ENCODE measurements at regions not wholly inside any gene's neighbourhood (a gene's known extent, or its start where the extent isn't known, plus 50 kb on each side); places are given as distances from the start of the nearest gene placed in this dataset.

DNA sequence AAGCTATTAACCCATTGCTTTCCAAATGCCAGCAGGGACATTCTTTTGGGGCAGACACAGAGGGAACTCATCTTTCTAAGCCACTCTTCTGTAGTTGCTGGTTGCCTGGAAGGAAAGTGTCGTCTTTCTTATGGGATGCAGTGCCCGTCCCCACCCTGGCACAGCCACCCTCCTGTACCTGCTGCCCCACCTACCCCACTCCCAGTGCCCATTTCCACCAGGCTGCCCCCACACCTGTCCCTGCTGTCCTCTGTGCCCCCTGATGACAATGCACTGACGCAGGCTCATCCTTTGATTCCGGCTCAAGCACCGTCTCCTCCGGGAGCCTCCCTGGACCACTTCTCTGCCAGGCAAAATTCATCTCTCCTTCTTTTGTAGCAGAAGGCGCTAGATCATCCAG is 190.4 kb upstream of the CDH5 start:
- DNase-seq (ENCODE audit: low spot score): peak; percentile 51

GRCh38 chr16:66175636-66176035 is 190.9 kb upstream of the CDH5 start:
- peak; percentile 20 for DNase-seq (ENCODE audit: low spot score)

- peak; percentile 55 for DNase-seq (ENCODE audit: low spot score)
These were observed 191.4 kb upstream of the CDH5 start for GRCh38 chr16:66175058-66175457.

- DNase-seq (ENCODE audit: low spot score): peak; percentile 82
These were observed 192.7 kb upstream of the CDH5 start for GRCh38 chr16:66173796-66174195.

GRCh38 chr16:66173181-66173580 is 193.3 kb upstream of the CDH5 start:
- DNase-seq (ENCODE audit: low spot score): peak; percentile 24

GRCh38 chr16:66172463-66172862 is 194.0 kb upstream of the CDH5 start:
- DNase-seq (ENCODE audit: low spot score): no peak

DNA sequence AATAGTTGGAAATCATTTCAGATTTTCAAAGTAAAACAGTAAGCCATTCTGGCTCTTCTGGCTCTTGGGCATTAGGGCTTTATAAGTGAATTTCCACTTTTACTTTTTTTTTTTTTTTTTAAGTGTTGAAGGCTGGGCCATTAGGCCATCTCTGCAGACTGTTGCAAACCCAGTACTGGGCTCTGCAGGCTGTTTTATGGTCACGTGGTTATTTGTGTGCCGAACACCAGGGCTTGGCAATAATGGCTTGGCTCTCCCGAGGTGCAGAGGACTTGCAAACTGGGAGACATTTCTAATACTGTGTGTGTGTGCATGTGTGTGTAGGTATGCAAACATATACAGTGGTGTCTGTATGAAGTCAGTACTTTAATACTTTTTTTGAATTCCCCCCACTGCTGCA is 194.9 kb upstream of the CDH5 start:
- peak; percentile 4 for DNase-seq (ENCODE audit: low spot score)

DNA sequence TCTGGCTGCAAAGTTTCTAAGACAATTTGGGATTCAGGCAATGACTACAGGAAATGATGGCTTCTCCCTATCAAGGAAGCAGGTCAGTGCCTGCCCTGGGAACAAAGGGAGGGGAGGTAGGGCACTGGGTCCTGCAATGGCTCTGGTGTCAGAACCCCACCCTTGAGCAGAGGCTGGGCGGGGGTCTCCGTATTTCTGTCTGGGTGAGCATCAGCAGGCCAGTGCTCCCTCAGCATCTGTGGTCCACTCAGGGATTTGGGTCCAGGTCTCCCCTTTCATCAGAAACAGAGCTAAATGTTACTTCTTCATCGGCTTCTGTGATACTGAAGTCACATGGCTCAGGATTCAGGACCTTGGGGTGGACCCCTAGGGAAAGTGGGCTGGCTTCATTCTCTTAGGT is 195.5 kb upstream of the CDH5 start:
- peak; percentile 68 for DNase-seq (ENCODE audit: low spot score)

DNA sequence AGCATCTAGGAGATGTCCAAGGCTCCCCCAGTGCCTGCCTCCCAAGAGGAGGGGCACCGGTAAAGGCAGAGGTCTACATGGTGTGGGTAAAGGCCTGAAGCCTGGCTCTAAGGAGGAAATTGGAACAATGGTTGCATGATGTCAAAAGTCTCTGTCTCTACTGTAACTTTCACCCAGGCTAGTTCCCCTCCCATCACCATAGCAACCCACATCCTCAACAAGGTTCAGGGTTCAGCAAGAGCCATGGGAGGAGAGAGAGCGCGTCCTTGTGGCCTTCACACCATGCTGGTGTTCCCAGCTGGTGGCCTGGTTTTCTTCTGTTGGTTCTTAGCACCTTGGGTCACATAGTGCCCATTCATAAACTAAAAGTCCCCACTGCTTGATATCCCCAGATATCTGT is 196.7 kb upstream of the CDH5 start:
- peak; percentile 18 for DNase-seq (ENCODE audit: low spot score)

DNA sequence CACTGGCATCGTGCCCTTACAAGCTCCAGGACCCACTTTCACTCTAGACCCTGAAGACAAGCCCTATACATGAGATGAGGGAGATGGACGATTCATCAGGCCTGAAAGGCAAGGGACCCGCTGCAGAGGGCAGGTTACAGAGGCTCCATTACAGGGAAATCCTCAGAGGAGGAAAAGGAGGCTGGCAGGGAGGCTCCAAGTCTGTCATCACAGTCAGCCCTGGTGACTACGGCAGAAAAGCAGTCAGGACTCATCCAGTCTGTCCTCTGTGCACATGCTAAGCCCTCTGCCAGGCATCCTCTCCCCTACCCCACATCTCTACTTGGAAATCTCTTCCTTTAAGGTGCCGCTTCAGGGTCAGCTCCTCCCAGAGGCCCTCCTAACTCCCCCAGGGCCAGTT is 197.7 kb upstream of the CDH5 start:
- peak; percentile 45 for DNase-seq (ENCODE audit: low spot score)

DNA sequence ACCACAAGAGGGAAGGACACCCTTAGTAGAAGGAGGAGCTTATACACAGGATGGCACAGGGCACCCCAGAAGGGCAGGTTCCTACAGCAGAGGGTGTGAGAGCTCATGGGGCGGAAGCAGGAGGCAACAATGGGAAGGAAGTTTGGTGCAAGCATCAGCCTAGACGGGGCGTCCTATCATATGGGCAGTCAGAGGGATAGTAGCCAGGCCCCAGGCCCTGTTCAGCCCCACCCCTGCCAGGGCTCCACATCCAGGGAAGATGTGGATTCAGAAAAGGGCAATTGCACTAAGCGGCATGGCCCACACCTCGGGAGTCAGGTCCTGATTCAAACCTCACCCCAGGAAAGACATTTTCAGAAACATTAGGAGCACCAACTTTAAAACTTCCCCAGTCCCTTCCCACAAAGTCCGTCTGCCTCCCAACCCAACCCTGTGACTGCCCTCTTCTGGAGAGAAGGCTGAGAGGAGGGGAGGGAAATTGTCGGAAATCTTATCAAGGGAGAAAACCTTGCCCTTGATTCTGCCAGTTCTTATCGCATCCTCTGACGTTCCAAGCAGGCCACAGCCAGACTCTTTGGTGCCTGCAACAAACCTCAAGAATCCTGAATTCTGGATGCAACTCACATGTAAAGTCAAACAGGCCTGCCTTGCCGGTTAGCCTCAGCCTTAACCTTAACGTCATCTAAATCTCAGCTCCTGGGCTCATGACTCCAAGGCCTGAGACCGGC is 198.8 kb upstream of the CDH5 start:
- DNase-seq (ENCODE audit: low spot score): peak; percentile 59

DNA sequence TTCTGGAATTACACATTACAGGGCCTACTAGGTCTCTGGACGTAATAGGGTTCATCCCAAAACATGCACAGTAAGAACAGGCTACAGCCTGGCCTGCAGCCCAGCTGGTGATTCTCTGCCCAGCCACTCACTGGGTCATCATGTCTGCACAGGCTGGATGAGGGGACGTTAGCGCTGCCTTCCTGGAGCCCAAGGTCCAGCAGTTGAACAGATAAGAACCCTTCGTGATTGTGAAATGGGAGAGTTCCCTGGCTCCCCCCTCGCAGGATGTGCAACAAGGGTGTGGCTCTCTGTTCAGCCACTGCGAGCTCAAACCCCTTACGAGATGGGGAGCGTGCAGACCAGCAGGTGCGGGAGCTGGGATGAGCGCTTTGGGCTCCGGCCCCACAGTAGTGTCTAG is 200.0 kb upstream of the CDH5 start:
- DNase-seq (ENCODE audit: low spot score): peak; percentile 67

DNA sequence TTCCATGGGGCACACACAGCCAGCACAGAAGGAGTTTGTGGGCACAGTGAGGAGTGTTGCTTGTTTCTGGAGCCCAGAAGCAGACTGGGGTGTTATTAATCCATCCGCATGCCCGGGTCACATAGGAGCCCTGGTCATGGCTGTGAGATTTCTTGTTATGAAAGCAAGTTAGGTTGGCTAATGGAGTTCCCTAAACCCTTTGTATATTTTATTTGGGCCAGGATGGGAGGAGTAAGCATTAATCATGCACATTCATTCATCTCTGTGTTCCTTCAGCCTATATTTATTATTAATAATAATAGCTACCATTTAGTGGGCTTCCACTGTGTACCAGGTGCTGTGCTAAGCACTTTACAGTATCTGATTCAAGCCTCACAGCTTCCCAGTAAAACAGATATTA is 200.6 kb upstream of the CDH5 start:
- peak; percentile 4 for DNase-seq (ENCODE audit: low spot score)

GRCh38 chr16:66164581-66165247 is 201.8 kb upstream of the CDH5 start:
- DNase-seq (ENCODE audit: low spot score): peak; percentile 72

DNA sequence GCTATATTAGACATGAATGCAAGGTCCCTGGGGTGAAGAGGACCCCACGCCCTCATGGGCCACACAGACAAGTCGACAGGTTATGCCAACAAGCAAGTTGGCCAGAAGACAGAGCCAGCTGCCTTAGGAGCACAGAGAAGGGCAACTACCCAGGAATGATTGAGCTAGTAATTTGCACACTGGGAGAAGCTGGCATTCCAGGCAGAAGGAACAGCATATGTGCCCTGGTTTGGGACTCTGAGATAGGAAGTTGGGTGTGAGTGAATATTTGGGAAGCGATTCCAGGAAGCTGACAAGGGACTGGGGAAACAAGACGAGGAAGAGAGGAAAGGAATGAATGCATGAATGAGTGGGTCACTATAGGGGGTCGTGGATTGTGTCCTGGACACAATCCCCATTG is 203.7 kb upstream of the CDH5 start:
- peak; percentile 41 for DNase-seq (ENCODE audit: low spot score)

DNA sequence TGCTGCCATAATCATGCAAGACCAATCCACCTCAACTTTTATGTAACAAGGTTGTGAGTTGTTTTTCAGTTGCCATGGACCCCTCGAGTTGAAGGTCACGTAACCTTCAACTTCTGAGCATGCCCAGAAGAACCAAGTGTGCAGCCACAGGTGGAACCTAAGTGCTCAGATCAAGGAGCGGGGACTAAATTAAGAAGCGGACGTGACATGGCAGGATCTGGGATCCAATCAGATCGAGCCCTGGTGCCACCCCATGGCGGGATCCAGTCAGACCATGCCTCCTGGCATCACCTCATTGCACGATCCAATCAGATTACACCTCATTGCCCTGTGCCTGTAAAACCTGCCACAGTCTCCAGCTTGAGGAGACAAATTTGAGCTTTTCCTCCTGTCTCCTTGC is 204.5 kb upstream of the CDH5 start:
- DNase-seq (ENCODE audit: low spot score): peak; percentile 43

DNA sequence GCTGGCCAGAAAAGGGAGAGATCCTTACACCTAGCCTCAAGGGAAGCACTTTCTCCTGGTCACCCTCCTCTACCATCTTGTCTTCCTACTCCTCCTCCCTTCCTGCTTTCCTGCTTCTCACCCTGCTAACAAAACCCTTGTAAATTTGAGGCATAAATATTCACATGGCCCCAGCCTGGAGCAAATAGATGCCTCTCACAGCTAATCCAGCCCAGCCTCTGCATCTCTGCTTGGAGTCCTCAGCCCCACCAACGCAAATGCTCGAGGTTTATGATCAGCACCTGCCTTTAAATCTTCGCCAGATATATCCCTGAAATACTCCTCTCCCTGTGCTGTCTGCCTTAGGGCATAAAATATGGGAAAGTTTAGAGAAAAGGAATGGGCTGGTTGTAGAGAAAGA is 205.2 kb upstream of the CDH5 start:
- no peak for DNase-seq (ENCODE audit: low spot score)

GRCh38 chr16:66159987-66160386 is 206.5 kb upstream of the CDH5 start:
- peak; percentile 55 for DNase-seq (ENCODE audit: low spot score)

GRCh38 chr16:66156538-66156937 is 210.0 kb upstream of the CDH5 start:
- peak; percentile 9 for DNase-seq (ENCODE audit: low spot score)

- peak; percentile 39 for DNase-seq (ENCODE audit: low spot score)
These were observed 210.6 kb upstream of the CDH5 start for GRCh38 chr16:66155933-66156332.

- no peak for DNase-seq (ENCODE audit: low spot score)
These were observed 211.7 kb upstream of the CDH5 start for GRCh38 chr16:66154801-66155200.

- no peak for DNase-seq (ENCODE audit: low spot score)
These were observed 213.6 kb upstream of the CDH5 start for GRCh38 chr16:66152823-66153393.

GRCh38 chr16:66152181-66152580 is 214.3 kb upstream of the CDH5 start:
- no peak for DNase-seq (ENCODE audit: low spot score)
